ENCODE measurements at regions not wholly inside any gene's neighbourhood (a gene's known extent, or its start where the extent isn't known, plus 50 kb on each side); places are given as distances from the start of the nearest gene placed in this dataset.

GRCh38 chr12:100741084-100741711, 53.4 kb upstream of the ANO4 start:
- Histone ChIP-seq H3K27ac (no peak overlapping the region), H3K36me3 (replicated peaks; ENCODE audit: insufficient read depth, low read depth) (no peaks in the 10 kb centered on the region), H2AFZ (no peak overlapping the region), H3K4me2 (no peak overlapping the region), H4K20me1 (ENCODE audit: insufficient read depth, poor library complexity, severe bottlenecking) (no peaks in the 10 kb centered on the region), H3K9me3 (ENCODE audit: low read depth) (no peaks in the 10 kb centered on the region), H3K4me3 (no peak overlapping the region), H3K79me2 (no peaks in the 10 kb centered on the region), H3K4me1 (ENCODE audit: insufficient read depth) (no peaks in the 10 kb centered on the region), H3K27me3 (no peaks in the 10 kb centered on the region), H3K9me2 (replicated peaks; ENCODE audit: insufficient read depth) (no peaks in the 10 kb centered on the region)
- TF ChIP-seq CTCF (IDR thresholded peaks at IDR 0.05; ENCODE audit: poor library complexity) = peak; percentile 70
- no peak for TF ChIP-seq EZH2 (IDR thresholded peaks at IDR 0.05; ENCODE audit: borderline replicate concordance)
- peak; percentile 30 for DNase-seq (ENCODE audit: low spot score)
- 67% methylated on average over 3 of the region's 3 CpGs for WGBS (ENCODE audit: low lambda C conversion rate, missing lambda C conversion rate)

GRCh38 chr12:100743060-100743459, 51.5 kb upstream of the ANO4 start:
- no peak for DNase-seq (ENCODE audit: low spot score)
- Histone ChIP-seq H3K4me1 (ENCODE audit: insufficient read depth) (no peaks in the 10 kb centered on the region), H3K9me3 (ENCODE audit: low read depth) (no peaks in the 10 kb centered on the region), H3K36me3 (replicated peaks; ENCODE audit: insufficient read depth, low read depth) (no peaks in the 10 kb centered on the region), H3K4me3 (no peak overlapping the region), H3K27ac (no peak overlapping the region), H3K9me2 (replicated peaks; ENCODE audit: insufficient read depth) (no peaks in the 10 kb centered on the region), H3K27me3 (no peaks in the 10 kb centered on the region), H3K4me2 (no peak overlapping the region), H2AFZ (no peak overlapping the region), H3K79me2 (no peaks in the 10 kb centered on the region), H4K20me1 (ENCODE audit: insufficient read depth, poor library complexity, severe bottlenecking) (no peaks in the 10 kb centered on the region)
- TF ChIP-seq EZH2 (IDR thresholded peaks at IDR 0.05; ENCODE audit: borderline replicate concordance) (no peak), CTCF (IDR thresholded peaks at IDR 0.05; ENCODE audit: poor library complexity) (no peak), EZH2phosphoT487 (IDR thresholded peaks at IDR 0.05; ENCODE audit: low read depth, severe bottlenecking, unreplicated experiment) (no peak)
- 88% methylated on average over 1 of the region's 1 CpG for WGBS (ENCODE audit: low lambda C conversion rate, missing lambda C conversion rate)
